Uterus (tissue), 2 donors: ENCODE measurements at regions not wholly inside any gene's neighbourhood (a gene's known extent, or its start where the extent isn't known, plus 50 kb on each side); places are given as distances from the start of the nearest gene placed in this dataset.

Source experiments
- CTCF ChIP-seq, 4 experiments: fragments of 200-600 bp in 2 of 4; fragments of 450-650 bp in 2 of 4; sonication (generic) in 2 of 4; IDR thresholded peaks; one replicate each; pipeline ENCODE4 v1.5.1; 2016 to 2019; ENCODE audit warnings: antibody characterized with exemption in 4 of 4, mild to moderate bottlenecking in 2 of 4, moderate library complexity in 1 of 4
- POLR2A ChIP-seq, 2 donors: fragments of 450-650 bp; IDR thresholded peaks; one replicate each; pipeline ENCODE4 v1.6.1; 2016; ENCODE audit warnings: antibody characterized with exemption in 2 of 2, mild to moderate bottlenecking in 1 of 2, moderate library complexity in 1 of 2

- no peak for TF ChIP-seq POLR2A (IDR thresholded peaks at IDR 0.05)
- no peak for TF ChIP-seq CTCF (IDR thresholded peaks at IDR 0.05)
These were observed 83.1 kb downstream of the TSN start for GRCh38 chr2:121838551-121838950.
